Activated CD4-positive, alpha-beta T cell treated with anti-CD3 and anti-CD28 coated beads, Interleukin-2, amount 50 U/mL, for 48 hours (primary cell): ENCODE measurements at regions not wholly inside any gene's neighbourhood (a gene's known extent, or its start where the extent isn't known, plus 50 kb on each side); places are given as distances from the start of the nearest gene placed in this dataset.

Experiments used
- DNase-seq, 2 experiments: peaks; one replicate each; pipeline ENCODE4 v3.0.0-alpha.2; 2020

GRCh38 chr10:43754569-43755260 lies 106.0 kb upstream of the ZNF32 start:
- no peak for DNase-seq

- DNase-seq = no peak
Measured at GRCh38 chr10:43753397-43754061, 104.8 kb upstream of the ZNF32 start.

DNA sequence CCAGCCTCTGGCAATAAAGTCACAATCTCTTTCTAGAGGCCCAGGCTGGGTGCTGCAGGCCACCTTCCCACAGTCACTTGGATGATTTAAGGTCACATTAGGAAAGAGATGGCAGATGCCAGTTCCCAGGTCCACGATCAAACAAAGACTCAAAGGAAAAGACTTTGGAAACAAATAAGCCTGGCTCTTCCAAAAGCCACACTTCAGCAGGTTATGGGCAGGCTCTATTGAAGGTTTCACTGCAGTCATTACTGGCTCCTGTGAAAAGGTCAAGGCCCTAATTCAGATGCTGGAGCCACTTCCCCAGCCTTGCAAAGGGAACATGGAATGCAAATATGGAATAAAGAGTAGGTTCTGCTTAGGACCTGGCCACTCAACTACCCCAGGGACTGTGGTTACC lies 104.0 kb upstream of the ZNF32 start:
- no peak for DNase-seq

DNA sequence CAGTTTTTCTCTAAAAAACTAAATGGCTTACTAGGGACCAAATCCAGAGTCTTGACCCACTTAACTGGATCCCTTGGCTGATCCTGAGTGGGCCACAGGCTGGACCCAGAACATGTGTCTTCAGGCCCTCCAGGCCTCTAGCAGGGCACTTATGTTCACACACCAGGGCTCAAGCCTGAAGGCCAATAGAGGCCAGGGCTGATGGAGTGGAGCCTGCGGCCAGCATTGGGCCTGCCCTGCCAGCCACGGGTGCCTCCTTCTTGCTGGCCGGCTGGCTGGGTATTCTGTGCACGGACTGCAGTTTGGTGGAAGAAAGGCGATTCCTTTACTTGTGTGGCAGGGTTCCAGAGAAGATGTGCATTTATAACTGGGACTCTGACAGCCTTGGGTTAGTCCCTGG lies 103.0 kb upstream of the ZNF32 start:
- no peak for DNase-seq

- DNase-seq = no peak
Measured at GRCh38 chr10:43749940-43750552, 101.4 kb upstream of the ZNF32 start.

- DNase-seq = no peak
Measured at GRCh38 chr10:43749145-43749576, 100.5 kb upstream of the ZNF32 start.

DNA sequence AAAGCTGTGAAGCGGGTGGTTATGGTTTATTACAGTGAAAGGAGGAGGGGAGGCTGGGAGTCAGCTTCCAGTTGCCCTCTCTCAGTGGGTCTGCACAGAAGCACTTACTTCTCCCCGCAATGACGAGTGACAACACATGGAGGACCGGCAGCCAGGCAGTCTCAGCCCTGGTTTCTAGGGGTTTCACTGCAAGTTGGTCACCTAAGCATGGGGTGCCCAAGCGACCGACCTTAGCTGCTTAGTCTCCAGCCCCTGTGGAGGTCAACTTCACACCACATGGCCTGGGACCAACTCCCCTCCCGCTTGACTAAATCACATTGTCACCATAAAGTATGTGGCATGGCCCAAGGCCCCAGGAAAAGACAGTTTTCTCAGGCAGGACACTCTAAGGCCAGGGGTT lies 99.9 kb upstream of the ZNF32 start:
- no peak for DNase-seq

- DNase-seq = no peak
Measured at GRCh38 chr10:43746906-43747305, 98.2 kb upstream of the ZNF32 start.

GRCh38 chr10:43739161-43739560 lies 90.5 kb upstream of the ZNF32 start:
- no peak for DNase-seq

DNA sequence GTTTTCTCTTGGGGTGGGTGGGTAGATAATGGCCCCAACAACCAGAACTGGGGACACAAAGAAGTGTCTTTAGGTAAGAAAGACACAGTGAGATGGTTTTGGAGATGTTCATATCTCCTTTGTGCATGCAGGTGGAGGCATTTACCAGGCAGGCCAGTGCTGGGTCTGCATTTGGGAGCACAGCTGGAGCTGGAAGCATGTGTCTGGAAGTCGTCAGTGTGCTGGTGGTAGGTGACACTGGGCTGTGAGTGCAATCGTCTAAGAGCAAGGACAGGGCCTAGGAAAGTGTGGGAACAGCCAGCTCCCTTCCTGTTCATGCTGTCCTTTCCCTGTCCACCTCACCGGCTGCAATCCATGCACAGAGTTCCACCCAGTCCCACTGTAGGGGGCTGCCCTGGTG lies 88.3 kb upstream of the ZNF32 start:
- DNase-seq = no peak

- no peak for DNase-seq
Measured at GRCh38 chr10:43735907-43736306, 87.2 kb upstream of the ZNF32 start.

DNA sequence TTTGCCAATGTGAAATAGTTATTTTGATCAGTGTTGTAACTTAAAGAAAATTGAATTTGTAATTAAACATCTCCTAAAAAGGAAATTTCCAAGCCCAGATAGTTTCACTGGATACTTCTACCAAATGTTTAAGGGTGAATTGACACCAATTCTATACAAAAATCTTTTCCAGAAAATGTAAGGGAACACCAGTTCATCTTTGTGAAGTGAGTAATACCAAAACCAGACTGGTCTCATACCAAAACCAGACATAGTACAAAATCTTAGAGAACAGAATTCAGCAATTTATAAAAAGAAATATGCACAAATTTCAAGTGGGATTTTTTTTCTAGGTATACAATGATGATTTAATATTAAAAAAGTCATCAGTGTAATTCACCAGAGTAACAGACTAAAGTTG lies 86.0 kb upstream of the ZNF32 start:
- DNase-seq = no peak

- DNase-seq = no peak
Measured at GRCh38 chr10:43731486-43731885, 82.8 kb upstream of the ZNF32 start.

DNA sequence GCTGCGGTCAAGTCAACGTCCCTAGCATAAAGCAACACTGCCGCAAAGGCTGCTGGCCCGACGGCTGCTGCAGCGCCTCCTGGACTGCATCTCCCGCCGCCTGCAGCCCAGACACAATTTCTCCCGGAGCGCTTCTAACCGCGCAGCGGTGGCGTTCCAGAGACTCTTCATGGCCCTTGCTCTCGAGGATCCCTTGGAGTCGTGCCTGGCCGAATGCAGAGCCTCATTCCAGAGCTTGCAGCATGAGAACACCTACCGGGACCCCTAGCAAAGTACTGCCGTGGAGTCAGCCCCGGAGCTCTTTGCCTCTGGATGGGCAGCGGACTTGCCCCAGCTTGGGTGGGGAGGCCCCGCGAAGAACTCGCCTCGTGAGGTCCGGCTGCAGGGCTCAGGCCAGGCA lies 79.7 kb upstream of the ZNF32 start:
- DNase-seq = no peak

DNA sequence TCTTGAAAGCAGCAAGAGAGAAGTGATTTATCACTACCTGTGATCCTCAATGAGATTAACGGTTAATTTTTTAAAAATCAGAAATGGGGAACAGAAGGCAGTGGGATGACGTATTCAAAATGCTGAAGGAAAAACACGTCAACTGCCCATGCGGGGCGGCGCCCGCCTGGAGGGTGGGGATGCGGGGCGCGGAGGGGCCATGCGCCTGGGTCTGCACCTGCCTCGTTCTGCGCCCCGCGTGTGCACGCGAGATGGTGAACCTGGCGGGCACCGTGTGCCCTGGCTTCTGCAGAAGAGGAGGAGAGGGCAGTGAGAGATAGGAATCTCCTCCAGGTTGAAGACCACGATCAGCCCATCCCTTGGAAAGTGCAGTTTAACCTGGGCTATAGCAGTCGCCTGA lies 79.3 kb upstream of the ZNF32 start:
- no peak for DNase-seq

- no peak for DNase-seq
Measured at GRCh38 chr10:43715334-43715733, 66.7 kb upstream of the ZNF32 start.

DNA sequence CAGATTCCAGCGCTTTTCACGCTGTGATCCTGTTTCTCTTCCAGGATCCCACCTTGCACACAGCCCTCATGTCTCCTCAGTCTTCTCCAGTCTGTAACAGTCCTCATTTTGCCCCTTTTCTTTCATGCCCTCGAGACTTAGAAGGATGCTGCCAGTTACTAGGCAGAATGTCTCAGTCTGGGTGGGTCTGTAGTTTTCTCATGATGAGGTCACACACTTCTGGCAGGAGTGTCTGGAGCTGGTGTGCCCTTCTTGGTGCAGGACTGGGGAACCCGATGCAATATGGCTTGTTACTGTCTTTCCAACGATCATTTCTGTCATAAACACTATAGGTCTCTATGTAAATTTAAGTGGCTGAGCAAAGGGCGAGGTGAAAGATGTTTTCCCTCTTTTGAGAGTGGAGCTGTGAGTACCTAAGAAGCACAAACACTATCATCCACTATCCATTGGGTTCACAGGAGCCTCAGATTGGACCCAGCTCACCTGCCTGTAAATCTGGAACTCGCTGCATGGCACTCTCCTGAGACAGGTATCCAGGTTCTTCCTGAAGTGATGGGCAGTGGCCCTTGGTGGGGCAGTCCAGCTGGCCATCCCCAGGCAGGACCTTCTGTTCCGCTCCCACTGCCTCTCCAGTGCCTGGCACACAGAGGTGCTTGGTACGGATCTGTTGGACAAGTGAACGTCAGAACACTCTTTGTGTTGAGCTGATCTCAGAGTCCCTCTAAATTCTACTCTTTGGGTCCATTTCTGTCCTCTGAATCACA lies 64.3 kb upstream of the ZNF32 start:
- no peak for DNase-seq

- DNase-seq = no peak
Measured at GRCh38 chr10:43710772-43711471, 62.2 kb upstream of the ZNF32 start.

DNA sequence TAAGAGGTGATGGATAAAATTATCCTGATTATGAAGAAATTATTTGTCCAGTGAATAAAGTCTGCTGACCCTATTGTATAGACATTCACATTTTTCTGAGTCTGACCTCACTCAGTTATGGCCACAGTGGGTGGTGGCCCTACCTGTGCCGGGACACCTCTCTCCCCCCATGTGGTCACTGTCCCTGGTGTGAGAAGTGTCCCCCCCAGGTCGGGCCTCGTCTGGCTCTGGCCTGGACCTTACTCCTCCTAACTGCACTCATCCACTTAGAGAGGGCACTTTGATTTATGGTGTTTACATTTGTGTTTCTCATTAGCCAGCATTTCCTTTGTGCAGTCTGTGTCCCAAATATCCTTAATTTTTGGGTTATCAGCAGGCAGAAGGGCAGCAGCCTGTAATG lies 59.6 kb upstream of the ZNF32 start:
- no peak for DNase-seq

GRCh38 chr10:43707770-43708169 lies 59.1 kb upstream of the ZNF32 start:
- DNase-seq = no peak

- DNase-seq = no peak
Measured at GRCh38 chr10:43706166-43706565, 57.5 kb upstream of the ZNF32 start.

DNA sequence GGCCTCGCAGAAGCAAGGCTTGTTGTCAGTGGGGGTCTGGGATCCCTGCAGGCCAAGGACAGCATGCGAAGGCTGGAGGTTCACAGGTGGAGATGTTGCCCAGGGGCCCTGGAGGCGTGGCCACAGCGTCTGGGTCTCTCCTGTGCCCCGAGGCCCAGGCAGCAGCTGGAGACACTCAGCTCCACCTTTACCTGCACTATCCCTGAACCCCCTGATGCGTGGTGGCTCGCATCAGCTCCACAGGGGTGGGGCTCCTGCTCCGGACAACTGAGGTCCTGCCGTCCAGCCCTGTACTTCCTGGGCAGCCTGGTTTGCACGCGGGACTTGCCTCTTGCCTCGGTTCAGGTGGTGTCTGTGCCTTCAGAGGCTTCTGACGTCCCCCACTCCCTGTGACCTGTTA lies 54.6 kb upstream of the ZNF32 start:
- no peak for DNase-seq

- DNase-seq = no peak
Measured at GRCh38 chr10:43702936-43703281, 54.2 kb upstream of the ZNF32 start.
